Astrocyte of the spinal cord (primary cell): ENCODE measurements at regions not wholly inside any gene's neighbourhood (a gene's known extent, or its start where the extent isn't known, plus 50 kb on each side); places are given as distances from the start of the nearest gene placed in this dataset.

ENCODE experiments used
- DNase-seq: peaks from one replicate; pipeline ENCODE4 v3.0.0; 2011; ENCODE audit warnings: low read depth, low spot score
- H3K4me3 ChIP-seq: 2 replicates; pipeline ENCODE4 v1.5.1; 2011; ENCODE audit warnings: low read depth, mild to moderate bottlenecking, low read length, moderate library complexity
- in situ Hi-C: cut with HindIII; loops from 2 replicates; pipeline ENCODE4 v1.10.0; 2017; ENCODE audit warnings: low sequenced_read_pairs
- TF ChIP-seq, protein P1 (sequence below): IDR thresholded peaks from 2 replicates; pipeline ENCODE4 v1.5.1; 2012; ENCODE audit warnings: low read depth, mild to moderate bottlenecking, low read length, inconsistent platforms

DNA sequence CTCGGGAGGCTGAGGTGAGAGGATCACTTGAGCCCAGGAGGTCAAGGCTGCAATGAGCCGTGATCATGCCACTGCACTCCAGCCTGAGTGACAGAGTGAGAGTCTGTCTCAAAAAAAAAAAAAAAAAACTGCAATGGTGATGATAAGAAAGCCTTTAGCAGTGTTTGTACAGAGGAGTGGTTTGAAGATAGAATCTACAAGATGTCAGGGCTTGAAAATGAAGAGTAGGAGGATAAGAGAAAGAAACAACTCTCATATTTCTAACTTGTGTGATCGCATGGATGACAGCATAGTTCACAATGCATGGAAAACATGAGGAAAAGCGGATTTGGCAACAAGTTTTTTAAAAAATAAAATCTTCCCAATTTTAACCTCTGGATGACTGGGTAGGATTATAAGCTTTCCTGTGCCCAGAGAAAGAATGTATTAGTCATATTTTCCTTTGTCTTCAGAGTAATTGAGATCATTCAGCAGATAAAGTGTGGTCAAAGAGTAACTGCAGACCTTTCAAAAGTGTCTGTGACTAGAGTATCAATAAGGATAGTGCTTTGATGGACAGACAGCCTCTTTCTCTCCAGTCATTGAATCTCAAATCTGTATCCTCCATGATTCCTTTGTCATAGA is 328.1 kb downstream of the CASP12 start:
- in situ Hi-C loops, result no loop called here
- no peak overlapping the region for H3K4me3 ChIP-seq
- TF ChIP-seq, protein P1, sequence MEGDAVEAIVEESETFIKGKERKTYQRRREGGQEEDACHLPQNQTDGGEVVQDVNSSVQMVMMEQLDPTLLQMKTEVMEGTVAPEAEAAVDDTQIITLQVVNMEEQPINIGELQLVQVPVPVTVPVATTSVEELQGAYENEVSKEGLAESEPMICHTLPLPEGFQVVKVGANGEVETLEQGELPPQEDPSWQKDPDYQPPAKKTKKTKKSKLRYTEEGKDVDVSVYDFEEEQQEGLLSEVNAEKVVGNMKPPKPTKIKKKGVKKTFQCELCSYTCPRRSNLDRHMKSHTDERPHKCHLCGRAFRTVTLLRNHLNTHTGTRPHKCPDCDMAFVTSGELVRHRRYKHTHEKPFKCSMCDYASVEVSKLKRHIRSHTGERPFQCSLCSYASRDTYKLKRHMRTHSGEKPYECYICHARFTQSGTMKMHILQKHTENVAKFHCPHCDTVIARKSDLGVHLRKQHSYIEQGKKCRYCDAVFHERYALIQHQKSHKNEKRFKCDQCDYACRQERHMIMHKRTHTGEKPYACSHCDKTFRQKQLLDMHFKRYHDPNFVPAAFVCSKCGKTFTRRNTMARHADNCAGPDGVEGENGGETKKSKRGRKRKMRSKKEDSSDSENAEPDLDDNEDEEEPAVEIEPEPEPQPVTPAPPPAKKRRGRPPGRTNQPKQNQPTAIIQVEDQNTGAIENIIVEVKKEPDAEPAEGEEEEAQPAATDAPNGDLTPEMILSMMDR, result no peak
- DNase-seq, result peak; percentile 4

DNA sequence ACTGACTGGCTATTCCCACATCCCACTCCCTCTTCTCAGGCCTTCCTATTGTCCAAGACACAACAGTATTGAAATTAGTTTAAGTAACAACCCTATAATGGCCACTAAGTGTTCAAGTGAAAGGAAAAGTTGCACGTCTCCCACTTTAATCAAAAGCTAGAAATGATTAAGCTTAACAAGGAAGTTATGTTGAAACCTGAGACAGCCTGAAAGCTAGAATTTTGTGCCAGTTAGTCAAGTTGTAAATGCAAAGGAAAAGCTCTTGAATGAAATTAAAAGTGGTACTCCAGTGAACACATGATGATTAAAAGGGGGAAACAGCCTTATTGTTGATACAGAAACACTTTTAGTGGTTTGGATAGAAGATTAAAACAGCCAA is 332.7 kb downstream of the CASP12 start:
- in situ Hi-C loops, result no loop called here
- no peak overlapping the region for H3K4me3 ChIP-seq
- no peak for DNase-seq
- TF ChIP-seq, protein P1, result no peak

DNA sequence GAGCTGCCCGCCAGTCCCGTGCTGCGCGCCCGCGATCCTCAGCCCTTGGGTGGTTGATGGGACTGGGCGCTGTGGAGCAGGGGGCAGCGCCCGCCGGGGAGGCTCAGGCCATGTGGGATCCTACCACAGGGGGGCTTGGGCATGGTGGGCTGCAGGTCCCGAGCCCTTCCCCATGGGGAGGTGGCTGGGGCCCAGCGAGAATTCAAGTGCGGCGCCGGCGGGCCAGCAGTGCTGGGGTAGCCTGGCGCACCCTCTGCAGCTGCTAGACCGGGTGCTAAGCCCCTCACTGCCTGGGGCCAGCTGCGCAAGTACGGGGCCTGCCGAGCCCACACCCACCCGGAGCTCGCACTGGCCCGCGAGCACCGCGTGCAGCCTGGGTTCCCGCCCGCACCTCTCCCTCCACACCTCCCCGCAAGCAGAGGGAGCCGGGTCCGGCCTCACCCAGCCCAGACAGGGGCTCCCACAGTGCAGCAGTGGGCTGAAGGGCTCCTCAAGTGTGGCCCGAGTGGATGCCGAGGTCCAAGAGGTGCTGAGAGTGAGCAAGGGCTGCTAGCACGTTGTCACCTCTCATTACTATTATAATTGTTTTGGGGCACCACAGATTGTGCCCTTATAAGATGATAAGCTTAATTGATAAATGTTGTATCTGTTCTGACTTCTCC is 333.2 kb downstream of the CASP12 start:
- in situ Hi-C loops, result no loop called here
- H3K4me3 ChIP-seq, result no peak overlapping the region
- no peak for DNase-seq
- TF ChIP-seq, protein P1, result no peak

DNA sequence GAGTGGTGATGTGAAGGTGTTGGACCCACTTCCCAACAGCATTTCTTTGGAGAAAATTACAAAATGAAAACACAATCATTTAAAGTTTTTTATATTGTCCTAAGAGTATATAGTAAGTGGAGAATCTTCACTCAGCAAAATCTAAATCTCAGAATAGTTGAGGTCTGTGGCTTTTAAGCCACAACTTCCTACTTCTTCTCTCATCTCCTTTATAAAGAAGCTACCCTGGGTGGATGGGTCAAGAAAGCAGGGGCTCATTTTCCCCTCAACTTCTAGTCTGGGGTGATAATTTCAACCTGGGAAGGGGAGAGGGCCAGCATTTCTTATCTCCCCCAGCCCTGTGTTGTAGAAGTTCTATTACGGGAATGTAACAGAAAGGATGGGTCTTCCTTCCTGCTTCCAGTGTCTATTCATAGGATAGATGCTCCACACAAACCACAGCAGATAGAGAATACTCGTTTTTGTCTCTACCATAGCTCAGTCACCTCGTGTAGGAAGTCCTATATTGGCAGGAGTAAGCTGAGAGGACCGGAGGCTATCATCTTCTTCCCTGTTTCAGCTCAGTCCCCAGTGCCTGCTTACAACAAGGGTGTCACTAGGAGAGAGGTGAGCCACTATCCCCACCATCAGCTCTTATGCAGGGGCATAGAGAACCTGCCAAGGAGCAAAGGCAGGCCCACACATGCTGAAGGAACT is 341.5 kb downstream of the CASP12 start:
- TF ChIP-seq, protein P1, result no peak
- no peak overlapping the region for H3K4me3 ChIP-seq
- no peak for DNase-seq
- in situ Hi-C loops, result no loop called here

DNA sequence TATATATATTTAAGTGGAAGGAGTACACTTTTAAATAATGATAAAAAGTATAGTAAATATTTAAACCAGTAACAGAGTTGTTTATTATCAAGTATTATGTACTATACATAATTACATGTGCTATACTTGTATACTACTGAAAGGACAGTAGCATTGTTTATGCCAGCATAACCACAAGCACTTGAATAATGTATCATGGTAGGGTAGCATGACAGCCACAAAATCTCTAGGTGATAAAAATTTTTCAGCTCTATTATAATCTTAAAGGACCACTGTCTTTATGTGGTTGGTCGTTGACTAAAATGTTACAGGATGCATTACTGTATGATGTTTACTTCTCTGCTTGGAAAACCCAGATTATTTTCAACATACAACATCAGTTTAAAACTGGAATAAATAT is 349.2 kb downstream of the CASP12 start:
- no peak overlapping the region for H3K4me3 ChIP-seq
- TF ChIP-seq, protein P1, result no peak
- in situ Hi-C loops, result no loop called here
- no peak for DNase-seq

DNA sequence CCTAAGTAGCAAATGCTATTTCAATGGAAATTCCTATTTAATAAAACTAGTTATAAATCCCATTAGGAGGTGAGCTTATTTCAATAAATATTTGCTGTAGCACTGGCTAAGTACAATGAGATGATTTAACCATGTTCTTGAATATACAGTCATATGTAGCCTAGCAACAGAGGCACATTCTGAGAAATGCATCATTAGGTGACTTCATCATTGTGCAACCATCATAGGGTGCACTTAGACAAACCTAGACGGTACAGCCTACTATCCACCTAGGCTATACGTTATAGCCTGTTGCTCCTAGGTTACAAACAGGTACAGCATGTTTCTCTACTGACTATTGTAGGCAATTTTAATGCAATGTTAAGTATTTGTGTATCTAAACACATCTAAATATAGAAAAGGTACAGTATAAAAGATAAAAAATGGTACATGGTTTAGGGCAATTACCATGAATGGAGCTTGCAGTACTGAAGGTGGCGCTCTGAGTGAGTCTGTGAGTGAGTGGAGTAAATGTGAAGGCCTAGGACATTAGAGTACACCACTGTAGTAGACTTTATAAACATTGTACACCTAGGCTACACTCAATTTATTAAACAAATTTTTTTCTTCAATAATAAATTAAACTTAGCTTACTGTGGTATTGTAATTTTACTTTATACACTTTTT is 350.1 kb downstream of the CASP12 start:
- no peak overlapping the region for H3K4me3 ChIP-seq
- TF ChIP-seq, protein P1, result no peak
- in situ Hi-C loops, result no loop called here
- DNase-seq, result peak; percentile 14
